ENCODE measurements at regions not wholly inside any gene's neighbourhood (a gene's known extent, or its start where the extent isn't known, plus 50 kb on each side); places are given as distances from the start of the nearest gene placed in this dataset.

GRCh38 chr16:87552072-87552718 lies 50.1 kb upstream of the JPH3 start:
- Mint-ChIP-seq H3K36me3 (ENCODE audit: unreplicated experiment) (no peaks in the 10 kb centered on the region), H3K9me3 (ENCODE audit: unreplicated experiment) (no peaks in the 10 kb centered on the region), H3K4me1 (ENCODE audit: unreplicated experiment) (peaks cover 33% of the 10 kb centered on the region), H3K4me3 (ENCODE audit: unreplicated experiment) (no peak overlapping the region), H3K27me3 (ENCODE audit: unreplicated experiment) (peaks cover 11% of the 10 kb centered on the region), H3K27ac (ENCODE audit: unreplicated experiment) (no peak overlapping the region)
- no peak for DNase-seq (ENCODE audit: extremely low spot score, unreplicated experiment)
- TF ChIP-seq CTCF (IDR thresholded peaks at IDR 0.05): no peak

DNA sequence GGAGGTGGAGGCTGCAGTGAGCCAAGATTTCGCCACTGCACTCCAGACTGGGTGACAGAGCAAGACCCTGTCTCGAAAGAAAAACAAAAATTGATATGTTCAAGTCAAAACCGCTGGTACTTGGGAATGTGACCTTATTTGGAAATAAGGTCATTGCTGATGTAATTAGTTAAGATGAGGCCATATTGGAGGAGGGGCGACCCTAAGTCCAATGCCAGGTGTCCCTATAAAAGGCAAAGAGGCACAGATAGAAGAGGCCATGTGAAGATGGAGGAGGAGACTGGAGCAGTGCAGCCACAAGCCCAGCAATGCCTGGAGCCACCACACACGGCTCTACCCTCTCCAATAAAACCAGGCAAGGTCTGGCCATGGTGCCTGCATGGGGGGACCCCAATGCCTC lies 50.8 kb upstream of the JPH3 start:
- Mint-ChIP-seq H3K4me1 (ENCODE audit: unreplicated experiment) (peaks cover 30% of the 10 kb centered on the region), H3K9me3 (ENCODE audit: unreplicated experiment) (no peaks in the 10 kb centered on the region), H3K36me3 (ENCODE audit: unreplicated experiment) (peaks cover 2% of the 10 kb centered on the region), H3K27ac (ENCODE audit: unreplicated experiment) (no peak overlapping the region), H3K27me3 (ENCODE audit: unreplicated experiment) (peaks cover 11% of the 10 kb centered on the region), H3K4me3 (ENCODE audit: unreplicated experiment) (no peak overlapping the region)
- TF ChIP-seq CTCF (IDR thresholded peaks at IDR 0.05): no peak
- DNase-seq (ENCODE audit: extremely low spot score, unreplicated experiment): no peak

DNA sequence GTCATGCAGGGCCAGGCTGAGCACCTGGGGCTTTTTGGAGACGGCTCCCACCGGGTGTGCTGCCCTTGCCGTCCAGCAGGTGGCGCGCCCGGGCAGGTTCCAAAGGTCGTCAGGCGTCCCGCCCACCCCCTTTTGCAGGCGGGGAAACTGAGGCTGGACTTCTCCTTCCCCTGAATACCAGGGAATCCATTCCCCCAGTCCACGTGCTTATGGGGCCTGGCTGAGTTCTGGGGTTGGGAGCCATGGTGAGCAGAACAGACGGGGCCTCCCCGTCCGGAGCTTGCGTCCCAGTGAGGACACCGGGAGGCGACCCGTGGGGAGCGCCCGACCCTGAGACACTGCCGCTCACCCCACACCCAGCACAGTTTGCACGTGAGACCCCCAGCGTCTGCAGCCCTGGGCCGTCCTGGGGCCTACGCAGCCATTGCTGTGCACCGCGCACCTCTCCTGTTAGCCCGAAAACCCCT lies 51.8 kb upstream of the JPH3 start:
- H3K4me3 Mint-ChIP-seq (ENCODE audit: unreplicated experiment): no peak overlapping the region
- no peak for DNase-seq (ENCODE audit: extremely low spot score, unreplicated experiment)

DNA sequence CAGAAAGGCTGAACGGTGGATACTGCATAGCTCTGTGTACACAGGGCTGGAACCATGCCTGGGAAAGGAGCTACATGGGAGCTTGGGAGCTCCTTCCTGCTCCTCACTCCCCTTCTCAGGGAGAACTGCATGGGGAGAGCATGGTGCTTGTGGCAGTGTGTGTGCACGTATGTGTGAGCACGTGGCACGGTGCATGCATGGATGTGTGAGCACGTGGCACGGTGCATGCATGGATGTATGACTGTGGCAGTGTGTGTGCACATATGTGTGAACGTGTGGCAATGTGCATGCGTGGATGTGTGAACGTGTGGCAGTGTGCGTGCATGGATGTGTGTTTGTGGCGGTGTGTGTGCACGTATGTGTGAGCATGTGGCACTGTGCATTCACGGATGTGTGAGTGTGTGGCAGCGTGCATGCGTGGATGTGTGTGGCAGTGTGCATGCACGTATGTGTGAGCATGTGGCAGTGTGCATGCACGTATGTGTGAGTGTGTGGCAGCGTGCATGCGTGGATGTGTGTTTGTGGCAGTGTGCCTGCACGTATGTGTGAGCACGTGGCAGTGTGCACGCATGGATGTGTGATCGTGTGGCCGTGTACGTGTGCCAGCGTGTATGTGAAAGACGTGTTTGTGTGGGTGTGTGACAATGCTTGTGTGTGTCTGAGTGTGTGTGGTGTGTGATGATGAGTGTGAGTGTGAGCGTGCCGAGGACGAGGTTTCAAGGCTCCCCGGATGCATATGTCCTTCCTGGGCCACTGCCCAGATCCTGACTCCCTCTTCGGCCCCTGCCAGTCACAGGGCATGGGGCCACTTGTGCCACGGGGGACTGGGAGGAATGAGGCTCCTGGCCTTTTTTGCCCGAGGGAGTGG lies 52.4 kb upstream of the JPH3 start:
- peaks cover 11% of the 10 kb centered on the region for H3K27me3 Mint-ChIP-seq (ENCODE audit: unreplicated experiment)

More for the DNA sequence above, 51.8 kb upstream of the JPH3 start:
- no peak overlapping the region for H3K27ac Mint-ChIP-seq (ENCODE audit: unreplicated experiment)
- peaks cover 11% of the 10 kb centered on the region for H3K27me3 Mint-ChIP-seq (ENCODE audit: unreplicated experiment)
- TF ChIP-seq CTCF (IDR thresholded peaks at IDR 0.05): peak; percentile 91
- peaks cover 4% of the 10 kb centered on the region for H3K9me3 Mint-ChIP-seq (ENCODE audit: unreplicated experiment)
- H3K4me1 Mint-ChIP-seq (ENCODE audit: unreplicated experiment): peaks cover 24% of the 10 kb centered on the region
- H3K36me3 Mint-ChIP-seq (ENCODE audit: unreplicated experiment): peaks cover 4% of the 10 kb centered on the region

More for the DNA sequence above, 52.4 kb upstream of the JPH3 start:
- no peak for TF ChIP-seq CTCF (IDR thresholded peaks at IDR 0.05)
- no peak overlapping the region for H3K4me3 Mint-ChIP-seq (ENCODE audit: unreplicated experiment)
- no peak overlapping the region for H3K27ac Mint-ChIP-seq (ENCODE audit: unreplicated experiment)
- peaks cover 4% of the 10 kb centered on the region for H3K9me3 Mint-ChIP-seq (ENCODE audit: unreplicated experiment)
- peaks cover 24% of the 10 kb centered on the region for H3K4me1 Mint-ChIP-seq (ENCODE audit: unreplicated experiment)
- H3K36me3 Mint-ChIP-seq (ENCODE audit: unreplicated experiment): peaks cover 4% of the 10 kb centered on the region
- DNase-seq (ENCODE audit: extremely low spot score, unreplicated experiment): no peak
